CD4-positive, alpha-beta T cell treated with Interleukin-12 subunit alpha and Interleukin-12 subunit beta, for 1 hour (primary cell): ENCODE measurements at regions not wholly inside any gene's neighbourhood (a gene's known extent, or its start where the extent isn't known, plus 50 kb on each side); places are given as distances from the start of the nearest gene placed in this dataset.

Experiments
- DNase-seq: peaks from one replicate; pipeline ENCODE4 v3.0.0-alpha.2; 2020

- no peak for DNase-seq
These were observed 164.5 kb downstream of the TDRD15 start for GRCh38 chr2:21288299-21288698.

GRCh38 chr2:21288739-21289520 is 165.2 kb downstream of the TDRD15 start:
- no peak for DNase-seq

GRCh38 chr2:21289551-21289950 is 165.8 kb downstream of the TDRD15 start:
- no peak for DNase-seq

- no peak for DNase-seq
These were observed 166.2 kb downstream of the TDRD15 start for GRCh38 chr2:21289989-21290388.

- no peak for DNase-seq
These were observed 167.7 kb downstream of the TDRD15 start for GRCh38 chr2:21291426-21291825.

GRCh38 chr2:21294446-21294845 is 170.7 kb downstream of the TDRD15 start:
- DNase-seq, result no peak

- no peak for DNase-seq
These were observed 175.6 kb downstream of the TDRD15 start for GRCh38 chr2:21299411-21299810.

- no peak for DNase-seq
These were observed 178.2 kb downstream of the TDRD15 start for GRCh38 chr2:21301871-21302455.

GRCh38 chr2:21303876-21304275 is 180.1 kb downstream of the TDRD15 start:
- DNase-seq, result no peak

- DNase-seq, result no peak
These were observed 181.8 kb downstream of the TDRD15 start for GRCh38 chr2:21305581-21305980.

GRCh38 chr2:21306235-21306634 is 182.5 kb downstream of the TDRD15 start:
- DNase-seq, result no peak

GRCh38 chr2:21307037-21307436 is 183.3 kb downstream of the TDRD15 start:
- no peak for DNase-seq

GRCh38 chr2:21310493-21310892 is 186.7 kb downstream of the TDRD15 start:
- DNase-seq, result no peak

- no peak for DNase-seq
These were observed 190.6 kb downstream of the TDRD15 start for GRCh38 chr2:21314322-21314835.

- peak; percentile 16 for DNase-seq
These were observed 193.4 kb downstream of the TDRD15 start for GRCh38 chr2:21317131-21317530.

- DNase-seq, result no peak
These were observed 194.5 kb downstream of the TDRD15 start for GRCh38 chr2:21318263-21318662.

GRCh38 chr2:21326152-21326551 is 202.4 kb downstream of the TDRD15 start:
- DNase-seq, result no peak

- no peak for DNase-seq
These were observed 204.4 kb downstream of the TDRD15 start for GRCh38 chr2:21328177-21328576.

GRCh38 chr2:21330786-21331391 is 207.1 kb downstream of the TDRD15 start:
- DNase-seq, result no peak

- DNase-seq, result no peak
These were observed 208.0 kb downstream of the TDRD15 start for GRCh38 chr2:21331625-21332370.

GRCh38 chr2:21332993-21333625 is 209.3 kb downstream of the TDRD15 start:
- DNase-seq, result no peak

GRCh38 chr2:21333684-21334083 is 209.9 kb downstream of the TDRD15 start:
- no peak for DNase-seq

- DNase-seq, result no peak
These were observed 223.2 kb downstream of the TDRD15 start for GRCh38 chr2:21346984-21347383.
